ENCODE measurements at regions not wholly inside any gene's neighbourhood (a gene's known extent, or its start where the extent isn't known, plus 50 kb on each side); places are given as distances from the start of the nearest gene placed in this dataset.

- no peak for TF ChIP-seq GATA3 (IDR thresholded peaks at IDR 0.05; ENCODE audit: low read depth, low read length)
- no peak for TF ChIP-seq GATA2 (IDR thresholded peaks at IDR 0.05; ENCODE audit: low read depth, low read length)
Observed at GRCh38 chr9:115969096-115969495, 184.5 kb upstream of the PAPPA start.

- TF ChIP-seq GATA3 (IDR thresholded peaks at IDR 0.05; ENCODE audit: low read depth, low read length) (no peak), GATA2 (IDR thresholded peaks at IDR 0.05; ENCODE audit: low read depth, low read length) (no peak)
Observed at GRCh38 chr9:115972362-115972761, 181.2 kb upstream of the PAPPA start.

GRCh38 chr9:115972843-115973595 is 180.6 kb upstream of the PAPPA start:
- no peak for TF ChIP-seq GATA3 (IDR thresholded peaks at IDR 0.05; ENCODE audit: low read depth, low read length)
- no peak for TF ChIP-seq GATA2 (IDR thresholded peaks at IDR 0.05; ENCODE audit: low read depth, low read length)

GRCh38 chr9:115976781-115977180 is 176.8 kb upstream of the PAPPA start:
- no peak for TF ChIP-seq GATA3 (IDR thresholded peaks at IDR 0.05; ENCODE audit: low read depth, low read length)
- no peak for TF ChIP-seq GATA2 (IDR thresholded peaks at IDR 0.05; ENCODE audit: low read depth, low read length)

GRCh38 chr9:115978091-115978490 is 175.5 kb upstream of the PAPPA start:
- TF ChIP-seq GATA2 (IDR thresholded peaks at IDR 0.05; ENCODE audit: low read depth, low read length) (no peak), GATA3 (IDR thresholded peaks at IDR 0.05; ENCODE audit: low read depth, low read length) (no peak)

- TF ChIP-seq GATA3 (IDR thresholded peaks at IDR 0.05; ENCODE audit: low read depth, low read length) (no peak), GATA2 (IDR thresholded peaks at IDR 0.05; ENCODE audit: low read depth, low read length) (no peak)
Observed at GRCh38 chr9:115978659-115979096, 174.9 kb upstream of the PAPPA start.

GRCh38 chr9:115980054-115980453 is 173.5 kb upstream of the PAPPA start:
- TF ChIP-seq GATA3 (IDR thresholded peaks at IDR 0.05; ENCODE audit: low read depth, low read length) (no peak), GATA2 (IDR thresholded peaks at IDR 0.05; ENCODE audit: low read depth, low read length) (no peak)

- no peak for TF ChIP-seq GATA3 (IDR thresholded peaks at IDR 0.05; ENCODE audit: low read depth, low read length)
- TF ChIP-seq GATA2 (IDR thresholded peaks at IDR 0.05; ENCODE audit: low read depth, low read length) = no peak
Observed at GRCh38 chr9:115980502-115980901, 173.1 kb upstream of the PAPPA start.

- TF ChIP-seq GATA3 (IDR thresholded peaks at IDR 0.05; ENCODE audit: low read depth, low read length) (no peak), GATA2 (IDR thresholded peaks at IDR 0.05; ENCODE audit: low read depth, low read length) (no peak)
Observed at GRCh38 chr9:115980976-115981375, 172.6 kb upstream of the PAPPA start.

- no peak for TF ChIP-seq GATA3 (IDR thresholded peaks at IDR 0.05; ENCODE audit: low read depth, low read length)
- TF ChIP-seq GATA2 (IDR thresholded peaks at IDR 0.05; ENCODE audit: low read depth, low read length) = no peak
Observed at GRCh38 chr9:115983366-115983765, 170.2 kb upstream of the PAPPA start.

GRCh38 chr9:115985657-115986056 is 167.9 kb upstream of the PAPPA start:
- TF ChIP-seq GATA2 (IDR thresholded peaks at IDR 0.05; ENCODE audit: low read depth, low read length) (no peak), GATA3 (IDR thresholded peaks at IDR 0.05; ENCODE audit: low read depth, low read length) (no peak)

GRCh38 chr9:115986508-115986907 is 167.1 kb upstream of the PAPPA start:
- TF ChIP-seq GATA2 (IDR thresholded peaks at IDR 0.05; ENCODE audit: low read depth, low read length) = no peak
- no peak for TF ChIP-seq GATA3 (IDR thresholded peaks at IDR 0.05; ENCODE audit: low read depth, low read length)

- TF ChIP-seq GATA3 (IDR thresholded peaks at IDR 0.05; ENCODE audit: low read depth, low read length) = no peak
- TF ChIP-seq GATA2 (IDR thresholded peaks at IDR 0.05; ENCODE audit: low read depth, low read length) = no peak
Observed at GRCh38 chr9:115988701-115989100, 164.9 kb upstream of the PAPPA start.

- TF ChIP-seq GATA3 (IDR thresholded peaks at IDR 0.05; ENCODE audit: low read depth, low read length) (no peak), GATA2 (IDR thresholded peaks at IDR 0.05; ENCODE audit: low read depth, low read length) (no peak)
Observed at GRCh38 chr9:115989831-115990230, 163.8 kb upstream of the PAPPA start.

- TF ChIP-seq GATA3 (IDR thresholded peaks at IDR 0.05; ENCODE audit: low read depth, low read length) (no peak), GATA2 (IDR thresholded peaks at IDR 0.05; ENCODE audit: low read depth, low read length) (no peak)
Observed at GRCh38 chr9:115992834-115993233, 160.8 kb upstream of the PAPPA start.

Data from SH-SY5Y (cell line).